ENCODE measurements at regions not wholly inside any gene's neighbourhood (a gene's known extent, or its start where the extent isn't known, plus 50 kb on each side); places are given as distances from the start of the nearest gene placed in this dataset.

GRCh38 chr22:35479985-35480550 is 60.6 kb upstream of the RASD2 start:
- Histone ChIP-seq H3K27me3 (ENCODE audit: low read depth) (peaks cover 18% of the 10 kb centered on the region), H3K4me1 (peaks cover 22% of the 10 kb centered on the region), H3K27ac (replicated peaks) (peak overlapping the region; percentile 80), H3K9me3 (replicated peaks) (no peaks in the 10 kb centered on the region), H3K4me3 (no peak overlapping the region), H3K36me3 (no peaks in the 10 kb centered on the region)
- intact Hi-C loops (cut with micrococcal nuclease), result no loop called here
- peak; percentile 36 for DNase-seq
- no peak for TF ChIP-seq CTCF (IDR thresholded peaks at IDR 0.05; ENCODE audit: borderline replicate concordance)

- H3K36me3 ChIP-seq, result no peaks in the 10 kb centered on the region
- intact Hi-C loops (cut with micrococcal nuclease), result no loop called here
These were observed 59.7 kb upstream of the RASD2 start for GRCh38 chr22:35480627-35481550.

GRCh38 chr22:35482311-35482710 is 58.3 kb upstream of the RASD2 start:
- intact Hi-C loops (cut with micrococcal nuclease), result no loop called here
- no peak for TF ChIP-seq CTCF (IDR thresholded peaks at IDR 0.05; ENCODE audit: borderline replicate concordance)
- H3K27ac ChIP-seq (replicated peaks), result no peak overlapping the region
- DNase-seq, result no peak
- H3K4me3 ChIP-seq, result no peak overlapping the region
- peaks cover 22% of the 10 kb centered on the region for H3K4me1 ChIP-seq
- no peaks in the 10 kb centered on the region for H3K9me3 ChIP-seq (replicated peaks)
- H3K36me3 ChIP-seq, result no peaks in the 10 kb centered on the region
- peaks cover 18% of the 10 kb centered on the region for H3K27me3 ChIP-seq (ENCODE audit: low read depth)

More at GRCh38 chr22:35480627-35481550, 59.7 kb upstream of the RASD2 start:
- Histone ChIP-seq H3K27ac (replicated peaks) (peak overlapping the region; percentile 80), H3K9me3 (replicated peaks) (no peaks in the 10 kb centered on the region), H3K27me3 (ENCODE audit: low read depth) (peaks cover 18% of the 10 kb centered on the region), H3K4me3 (no peak overlapping the region), H3K4me1 (peaks cover 22% of the 10 kb centered on the region)
- TF ChIP-seq CTCF (IDR thresholded peaks at IDR 0.05; ENCODE audit: borderline replicate concordance), result no peak
- no peak for DNase-seq

GRCh38 chr22:35482974-35483373 is 57.7 kb upstream of the RASD2 start:
- Histone ChIP-seq H3K27ac (replicated peaks) (no peak overlapping the region), H3K36me3 (no peaks in the 10 kb centered on the region), H3K4me3 (no peak overlapping the region), H3K9me3 (replicated peaks) (no peaks in the 10 kb centered on the region), H3K4me1 (peaks cover 22% of the 10 kb centered on the region), H3K27me3 (ENCODE audit: low read depth) (peaks cover 19% of the 10 kb centered on the region)
- no peak for DNase-seq
- no peak for TF ChIP-seq CTCF (IDR thresholded peaks at IDR 0.05; ENCODE audit: borderline replicate concordance)
- intact Hi-C loops (cut with micrococcal nuclease), result no loop called here

- no peak for TF ChIP-seq CTCF (IDR thresholded peaks at IDR 0.05; ENCODE audit: borderline replicate concordance)
These were observed 56.9 kb upstream of the RASD2 start for GRCh38 chr22:35483730-35484129.

More at GRCh38 chr22:35483730-35484129, 56.9 kb upstream of the RASD2 start:
- DNase-seq, result no peak
- Histone ChIP-seq H3K36me3 (no peaks in the 10 kb centered on the region), H3K4me3 (no peak overlapping the region), H3K27ac (replicated peaks) (no peak overlapping the region), H3K9me3 (replicated peaks) (no peaks in the 10 kb centered on the region), H3K27me3 (ENCODE audit: low read depth) (peaks cover 19% of the 10 kb centered on the region), H3K4me1 (peaks cover 16% of the 10 kb centered on the region)
- intact Hi-C loops (cut with micrococcal nuclease), result no loop called here

Measured in left ventricle myocardium inferior (tissue), 1 donor.